Stomach (tissue), 4 donors: ENCODE measurements at regions not wholly inside any gene's neighbourhood (a gene's known extent, or its start where the extent isn't known, plus 50 kb on each side); places are given as distances from the start of the nearest gene placed in this dataset.

Experiments used
- EP300 ChIP-seq: sonication (generic); formaldehyde crosslinking; IDR thresholded peaks from one replicate; pipeline ENCODE4 v1.6.1; 2017; ENCODE audit warnings: antibody characterized with exemption
- POLR2A ChIP-seq, 4 donors: fragments of 450-650 bp; IDR thresholded peaks; one replicate each; pipeline ENCODE4 v1.6.1; 2016; ENCODE audit warnings: antibody characterized with exemption in 4 of 4, control low read depth in 2 of 4, mild to moderate bottlenecking in 1 of 4, moderate library complexity in 1 of 4
- POLR2AphosphoS5 ChIP-seq, 3 donors: sonication (generic); formaldehyde crosslinking; IDR thresholded peaks; one replicate each; pipeline ENCODE4 v1.6.1; 2016; ENCODE audit warnings: antibody characterized with exemption in 3 of 3
- TF ChIP-seq, protein P1 (sequence below), 7 experiments: fragments of 450-650 bp in 4 of 7; fragments of 200-600 bp in 3 of 7; sonication (generic) in 3 of 7; IDR thresholded peaks; one replicate each; pipeline ENCODE4 v1.5.1; 2016 to 2019; ENCODE audit warnings: antibody characterized with exemption in 7 of 7, control low read depth in 2 of 7, mild to moderate bottlenecking in 1 of 7

DNA sequence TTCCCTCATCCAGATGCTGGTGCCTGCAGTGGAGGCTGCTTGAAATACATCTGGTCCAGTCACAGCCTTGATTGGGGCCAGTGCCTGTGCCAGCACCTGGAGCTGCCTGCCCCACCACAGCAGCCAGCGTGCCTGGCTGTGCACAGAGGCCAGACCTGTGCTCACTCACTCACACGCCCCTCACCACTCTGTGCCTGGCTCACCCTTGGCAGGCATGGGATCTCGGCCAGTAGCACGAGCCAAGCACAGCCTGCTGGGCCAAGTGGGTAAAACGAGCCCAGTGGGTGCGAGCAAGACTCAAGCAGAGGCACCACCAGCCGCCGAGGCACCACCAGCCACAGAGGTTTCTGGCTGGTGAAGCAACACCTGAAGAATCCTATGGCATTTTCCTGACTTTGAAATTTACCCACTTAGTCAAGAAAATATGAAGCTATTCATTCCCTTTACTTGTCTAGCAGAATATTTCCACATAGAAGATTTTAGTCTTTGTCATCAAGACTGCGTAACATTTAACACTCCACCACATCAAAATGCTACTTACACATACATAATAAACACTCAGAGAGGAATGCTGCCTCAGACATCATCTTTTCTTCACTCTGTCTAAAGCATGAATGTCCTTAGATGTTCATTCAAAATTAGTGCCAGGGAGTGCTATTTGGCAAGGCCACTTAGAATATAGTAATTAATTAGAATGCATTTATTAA, 424.3 kb upstream of the FAT3 start:
- TF ChIP-seq, protein P1, sequence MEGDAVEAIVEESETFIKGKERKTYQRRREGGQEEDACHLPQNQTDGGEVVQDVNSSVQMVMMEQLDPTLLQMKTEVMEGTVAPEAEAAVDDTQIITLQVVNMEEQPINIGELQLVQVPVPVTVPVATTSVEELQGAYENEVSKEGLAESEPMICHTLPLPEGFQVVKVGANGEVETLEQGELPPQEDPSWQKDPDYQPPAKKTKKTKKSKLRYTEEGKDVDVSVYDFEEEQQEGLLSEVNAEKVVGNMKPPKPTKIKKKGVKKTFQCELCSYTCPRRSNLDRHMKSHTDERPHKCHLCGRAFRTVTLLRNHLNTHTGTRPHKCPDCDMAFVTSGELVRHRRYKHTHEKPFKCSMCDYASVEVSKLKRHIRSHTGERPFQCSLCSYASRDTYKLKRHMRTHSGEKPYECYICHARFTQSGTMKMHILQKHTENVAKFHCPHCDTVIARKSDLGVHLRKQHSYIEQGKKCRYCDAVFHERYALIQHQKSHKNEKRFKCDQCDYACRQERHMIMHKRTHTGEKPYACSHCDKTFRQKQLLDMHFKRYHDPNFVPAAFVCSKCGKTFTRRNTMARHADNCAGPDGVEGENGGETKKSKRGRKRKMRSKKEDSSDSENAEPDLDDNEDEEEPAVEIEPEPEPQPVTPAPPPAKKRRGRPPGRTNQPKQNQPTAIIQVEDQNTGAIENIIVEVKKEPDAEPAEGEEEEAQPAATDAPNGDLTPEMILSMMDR (IDR thresholded peaks at IDR 0.05): no peak
- TF ChIP-seq POLR2AphosphoS5 (IDR thresholded peaks at IDR 0.05) (no peak), POLR2A (IDR thresholded peaks at IDR 0.05) (no peak), EP300 (no peak)
